PC-3 (cell line): ENCODE measurements at regions not wholly inside any gene's neighbourhood (a gene's known extent, or its start where the extent isn't known, plus 50 kb on each side); places are given as distances from the start of the nearest gene placed in this dataset.

ENCODE experiments used
- ATAC-seq: fragments of 200-7000 bp; cut with Tn5 transposase; 2 replicates; pipeline ENCODE4 v1.9.1; 2020; ENCODE audit warnings: mild to moderate bottlenecking, moderate library complexity
- BruUV-seq: library from RNA; stranded (reverse); fragments of 400-500 nt; replicated peaks from 2 replicates; lab custom pipeline; 2021; lab: Mats Ljungman, UMichigan
- CTCF ChIA-PET: fragments of 300-600 bp; sonication (Branson Sonifier 250); formaldehyde crosslinking; loops from one replicate; lab custom pipeline; 2022; ENCODE audit warnings: antibody characterized with exemption; lab: Charles Lee
- POLR2A ChIA-PET: fragments of 300-600 bp; sonication (Branson Sonifier 250); formaldehyde crosslinking; loops from one replicate; lab custom pipeline; 2022; ENCODE audit warnings: antibody characterized with exemption; ENCODE audit not compliant: unreplicated experiment; lab: Charles Lee
- DNase-seq: peaks from one replicate; pipeline ENCODE4 v3.0.0-alpha.2; 2015
- H2AFZ ChIP-seq: fragments of 300-600 bp; sonication (generic); 2 replicates; pipeline ENCODE4 v1.6.0; 2016; ENCODE audit warnings: antibody characterized with exemption, low read length
- H3F3A ChIP-seq: fragments of 300-600 bp; sonication (generic); one replicate; pipeline ENCODE4 v1.6.0; 2017; ENCODE audit warnings: antibody characterized with exemption, low read length, control low read depth, mild to moderate bottlenecking; ENCODE audit not compliant: unreplicated experiment
- H3K27ac ChIP-seq: fragments of 300-600 bp; sonication (generic); 2 replicates; pipeline ENCODE4 v1.5.1; 2016; ENCODE audit warnings: mild to moderate bottlenecking, low read length
- H3K27me3 ChIP-seq: fragments of 300-600 bp; sonication (generic); 2 replicates; pipeline ENCODE4 v1.6.1; 2016; ENCODE audit warnings: low read length, mixed read lengths
- H3K36me3 ChIP-seq: fragments of 300-600 bp; sonication (generic); 2 replicates; pipeline ENCODE4 v1.6.1; 2016; ENCODE audit warnings: low read depth, mixed run types, low read length, mixed read lengths
- H3K4me1 ChIP-seq: fragments of 300-600 bp; sonication (generic); 2 replicates; pipeline ENCODE4 v1.5.1; 2016; ENCODE audit warnings: low read length; ENCODE audit not compliant: insufficient read depth
- H3K4me2 ChIP-seq: fragments of 300-600 bp; sonication (generic); 2 replicates; pipeline ENCODE4 v1.6.0; 2016; ENCODE audit warnings: low read length
- H3K4me3 ChIP-seq: fragments of 300-600 bp; sonication (generic); 2 replicates; pipeline ENCODE4 v1.5.1; 2016; ENCODE audit warnings: mild to moderate bottlenecking, low read length, mixed read lengths
- H3K79me2 ChIP-seq: fragments of 300-600 bp; sonication (generic); 2 replicates; pipeline ENCODE4 v1.6.1; 2017; ENCODE audit warnings: low read length, mixed read lengths
- H3K9ac ChIP-seq: fragments of 300-600 bp; sonication (generic); 2 replicates; pipeline ENCODE4 v1.6.0; 2016; ENCODE audit warnings: mild to moderate bottlenecking, low read length
- H3K9me2 ChIP-seq: fragments of 300-600 bp; sonication (generic); replicated peaks from 2 replicates; pipeline ENCODE4 v1.6.1; 2016; ENCODE audit warnings: mixed run types, low read length, mixed read lengths
- H3K9me3 ChIP-seq: fragments of 300-600 bp; sonication (generic); 2 replicates; pipeline ENCODE4 v1.6.1; 2016; ENCODE audit warnings: low read length, mixed read lengths
- H4K20me1 ChIP-seq: fragments of 300-600 bp; sonication (generic); 2 replicates; pipeline ENCODE4 v1.6.1; 2016; ENCODE audit warnings: low read length, mixed read lengths
- EZH2 ChIP-seq: fragments of 300-600 bp; sonication (generic); IDR thresholded peaks from one replicate; pipeline ENCODE4 v1.6.1; 2017; ENCODE audit warnings: antibody characterized with exemption, mild to moderate bottlenecking, low read length; ENCODE audit not compliant: unreplicated experiment
- EZH2phosphoT487 ChIP-seq: fragments of 300-600 bp; sonication (generic); IDR thresholded peaks from 2 replicates; pipeline ENCODE4 v1.6.1; 2018; ENCODE audit warnings: mild to moderate bottlenecking, antibody characterized with exemption, low read length, borderline replicate concordance
- intact Hi-C: fragments of 100-400 bp; cut with micrococcal nuclease; formaldehyde crosslinking; loops from 2 replicates; pipeline ENCODE4 v1.9.0; 2023
- TF ChIP-seq, protein P1 (sequence below): fragments of 300-600 bp; sonication (generic); conservative IDR thresholded peaks from 2 replicates; pipeline ENCODE4 v1.5.1; 2017; ENCODE audit warnings: antibody characterized with exemption, low read depth, mild to moderate bottlenecking, low read length

DNA sequence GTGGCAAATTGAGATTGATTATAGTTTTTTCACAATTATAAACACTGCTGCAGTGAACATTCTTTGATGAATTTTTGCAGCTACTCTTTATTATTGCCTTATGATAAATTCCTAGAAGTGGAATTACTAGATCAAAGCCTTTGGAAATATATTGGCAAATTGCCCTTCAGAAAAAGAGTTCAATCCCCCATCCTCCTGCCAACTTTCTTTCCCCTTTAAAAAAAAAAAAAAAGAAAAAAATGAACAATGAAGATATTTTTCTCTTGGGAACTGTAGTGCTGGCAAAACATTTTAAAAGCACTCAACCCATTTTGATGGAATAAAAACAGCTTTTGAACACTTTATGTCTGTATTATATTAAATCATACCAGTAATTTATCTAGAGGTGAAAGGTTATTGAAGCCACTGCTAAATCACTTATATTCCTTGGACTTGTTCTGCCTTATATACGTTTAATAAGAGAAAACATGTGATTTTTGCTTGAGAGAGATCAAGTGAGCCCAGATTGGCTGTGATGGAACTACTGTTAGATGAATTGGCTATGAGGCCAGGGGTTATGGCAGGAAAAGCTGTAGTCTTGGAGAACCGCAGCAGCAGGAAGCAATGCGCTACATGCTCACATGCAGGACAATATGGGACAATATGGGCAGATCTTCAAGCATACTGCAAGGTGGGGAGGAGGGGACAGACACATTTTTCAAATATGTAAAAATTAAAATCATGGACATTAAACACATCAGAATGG lies 212.8 kb upstream of the C2CD4B start:
- Histone ChIP-seq H3K27ac (no peak overlapping the region), H3K9ac (no peak overlapping the region), H3K9me2 (no peaks in the 10 kb centered on the region), H3K36me3 (no peaks in the 10 kb centered on the region), H3K4me3 (no peak overlapping the region), H3F3A (no peaks in the 10 kb centered on the region), H3K79me2 (no peaks in the 10 kb centered on the region), H3K4me2 (no peak overlapping the region), H3K4me1 (no peaks in the 10 kb centered on the region), H3K27me3 (no peaks in the 10 kb centered on the region), H4K20me1 (no peaks in the 10 kb centered on the region), H3K9me3 (no peaks in the 10 kb centered on the region), H2AFZ (no peak overlapping the region)
- ChIA-PET CTCF (no interaction called here), POLR2A (no interaction called here)
- TF ChIP-seq, protein P1, sequence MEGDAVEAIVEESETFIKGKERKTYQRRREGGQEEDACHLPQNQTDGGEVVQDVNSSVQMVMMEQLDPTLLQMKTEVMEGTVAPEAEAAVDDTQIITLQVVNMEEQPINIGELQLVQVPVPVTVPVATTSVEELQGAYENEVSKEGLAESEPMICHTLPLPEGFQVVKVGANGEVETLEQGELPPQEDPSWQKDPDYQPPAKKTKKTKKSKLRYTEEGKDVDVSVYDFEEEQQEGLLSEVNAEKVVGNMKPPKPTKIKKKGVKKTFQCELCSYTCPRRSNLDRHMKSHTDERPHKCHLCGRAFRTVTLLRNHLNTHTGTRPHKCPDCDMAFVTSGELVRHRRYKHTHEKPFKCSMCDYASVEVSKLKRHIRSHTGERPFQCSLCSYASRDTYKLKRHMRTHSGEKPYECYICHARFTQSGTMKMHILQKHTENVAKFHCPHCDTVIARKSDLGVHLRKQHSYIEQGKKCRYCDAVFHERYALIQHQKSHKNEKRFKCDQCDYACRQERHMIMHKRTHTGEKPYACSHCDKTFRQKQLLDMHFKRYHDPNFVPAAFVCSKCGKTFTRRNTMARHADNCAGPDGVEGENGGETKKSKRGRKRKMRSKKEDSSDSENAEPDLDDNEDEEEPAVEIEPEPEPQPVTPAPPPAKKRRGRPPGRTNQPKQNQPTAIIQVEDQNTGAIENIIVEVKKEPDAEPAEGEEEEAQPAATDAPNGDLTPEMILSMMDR = no peak
- TF ChIP-seq EZH2 = no peak
- no peak for TF ChIP-seq EZH2phosphoT487
- ATAC-seq (no peak), DNase-seq (no peak)
- no TSS peak for BruUV-seq
- intact Hi-C loops = no loop called here

DNA sequence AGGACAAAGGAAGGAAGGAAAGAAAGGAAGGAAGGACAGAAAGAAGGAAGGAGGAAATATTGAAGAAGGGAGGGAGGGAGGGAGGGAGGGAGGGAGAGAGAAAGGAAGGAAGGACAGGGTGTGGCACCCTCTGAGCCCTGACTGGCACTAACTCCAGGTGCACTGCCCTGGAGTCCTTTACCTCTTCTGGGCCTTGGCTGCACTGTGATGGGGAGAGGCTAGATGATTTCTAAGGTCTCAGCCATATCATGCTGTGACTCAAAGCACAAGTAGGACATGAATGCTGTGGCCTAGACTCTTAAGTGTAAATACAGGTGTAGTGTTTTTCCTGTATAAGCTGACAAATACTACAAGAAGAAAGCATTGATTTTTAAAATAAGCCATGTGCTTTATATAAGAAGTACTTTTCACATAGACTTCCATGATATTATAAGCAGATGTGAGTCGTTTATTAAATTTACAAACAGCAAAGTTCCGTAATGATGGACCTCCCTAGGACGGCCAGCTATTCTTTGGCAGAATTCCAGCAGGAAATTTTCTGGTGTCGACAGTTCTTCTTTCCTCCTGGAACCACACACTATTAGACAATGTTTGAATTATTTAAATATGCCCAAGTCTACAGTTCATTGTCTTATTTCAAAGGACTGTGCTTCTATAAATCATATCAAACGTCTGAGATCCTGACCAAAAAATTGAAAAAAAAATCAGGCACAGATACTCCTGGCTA lies 213.8 kb upstream of the C2CD4B start:
- intact Hi-C loops = no loop called here
- CTCF ChIA-PET = no interaction called here
- no peak for TF ChIP-seq EZH2
- TF ChIP-seq, protein P1 = no peak
- TF ChIP-seq EZH2phosphoT487 = no peak

DNA sequence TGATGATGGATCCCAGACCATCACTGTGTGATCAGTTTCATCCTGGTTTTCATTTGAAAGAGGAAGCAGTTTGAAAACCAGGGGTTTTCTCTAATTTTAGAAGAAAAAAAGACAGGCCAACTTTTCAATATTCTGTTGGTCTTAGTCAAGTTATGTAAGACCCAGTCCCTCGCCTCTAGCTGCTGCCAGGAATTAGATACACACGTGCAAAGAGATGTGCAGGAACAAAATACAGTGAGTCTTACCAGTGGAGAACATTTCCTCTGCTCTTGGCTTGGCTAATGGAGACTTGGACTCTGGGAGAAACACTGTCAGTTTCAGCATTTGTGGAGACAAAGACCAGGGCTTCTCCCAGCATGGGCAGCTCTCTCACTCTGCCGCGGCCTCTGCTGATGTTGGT lies 214.9 kb upstream of the C2CD4B start:
- Histone ChIP-seq H3K27ac (no peak overlapping the region), H2AFZ (no peak overlapping the region), H3K9me3 (no peaks in the 10 kb centered on the region), H3K79me2 (no peaks in the 10 kb centered on the region), H3K4me1 (no peaks in the 10 kb centered on the region), H3K36me3 (no peaks in the 10 kb centered on the region), H4K20me1 (no peaks in the 10 kb centered on the region), H3K9me2 (no peaks in the 10 kb centered on the region), H3K4me2 (no peak overlapping the region), H3K9ac (no peak overlapping the region), H3K27me3 (no peaks in the 10 kb centered on the region), H3K4me3 (no peak overlapping the region), H3F3A (no peaks in the 10 kb centered on the region)
- ChIA-PET POLR2A (no interaction called here), CTCF (no interaction called here)
- BruUV-seq = no TSS peak
- intact Hi-C loops = no loop called here
- no peak for ATAC-seq
- DNase-seq = no peak
- TF ChIP-seq, protein P1 = no peak
- TF ChIP-seq EZH2 (no peak), EZH2phosphoT487 (no peak)

More for the DNA sequence above, 213.8 kb upstream of the C2CD4B start:
- Histone ChIP-seq H3K9ac (no peak overlapping the region), H3K9me3 (no peaks in the 10 kb centered on the region), H3K27me3 (no peaks in the 10 kb centered on the region), H3K4me2 (no peak overlapping the region), H2AFZ (no peak overlapping the region), H3K27ac (no peak overlapping the region), H3K4me1 (no peaks in the 10 kb centered on the region), H3K9me2 (no peaks in the 10 kb centered on the region), H4K20me1 (no peaks in the 10 kb centered on the region), H3K4me3 (no peak overlapping the region), H3F3A (no peaks in the 10 kb centered on the region), H3K79me2 (no peaks in the 10 kb centered on the region), H3K36me3 (no peaks in the 10 kb centered on the region)
- POLR2A ChIA-PET = no interaction called here
- ATAC-seq (no peak), DNase-seq (no peak)
- BruUV-seq = no TSS peak
